H1 (cell line): ENCODE measurements at regions not wholly inside any gene's neighbourhood (a gene's known extent, or its start where the extent isn't known, plus 50 kb on each side); places are given as distances from the start of the nearest gene placed in this dataset.

Source experiments
- ATF2 ChIP-seq: IDR thresholded peaks from 2 replicates; pipeline ENCODE4 v1.6.1; 2012; ENCODE audit warnings: low read length, inconsistent platforms
- CTCF ChIP-seq, 3 experiments: IDR thresholded peaks; 1 replicate in 2 of 3; 2 replicates in 1 of 3; pipeline versions ENCODE4 v1.5.1 to v1.6.1; 2011; ENCODE audit warnings: low read length in 3 of 3, mild to moderate bottlenecking in 3 of 3, inconsistent platforms in 2 of 3, low read depth in 1 of 3, moderate library complexity in 1 of 3; ENCODE audit not compliant: insufficient read depth in 1 of 3; ENCODE audit errors: control extremely low read depth in 1 of 3
- EGR1 ChIP-seq: IDR thresholded peaks from 2 replicates; pipeline ENCODE4 v1.6.1; 2011; ENCODE audit warnings: low read depth, low read length, borderline replicate concordance
- MAFK ChIP-seq: IDR thresholded peaks from 2 replicates; pipeline ENCODE4 v1.6.1; 2012; ENCODE audit warnings: low read depth, mild to moderate bottlenecking, improper control_type of control experiment, low read length
- POLR2AphosphoS5 ChIP-seq: IDR thresholded peaks from 2 replicates; pipeline ENCODE4 v1.6.1; 2011; ENCODE audit warnings: low read depth, low read length
- RAD21 ChIP-seq, 2 experiments: IDR thresholded peaks in 1 of 2; conservative IDR thresholded peaks in 1 of 2; 2 replicates each; pipeline ENCODE4 v1.6.1; 2011; ENCODE audit warnings: low read depth in 2 of 2, low read length in 2 of 2, improper control_type of control experiment in 1 of 2, inconsistent platforms in 1 of 2, mild to moderate bottlenecking in 1 of 2, moderate library complexity in 1 of 2
- SIN3A ChIP-seq, 2 experiments: IDR thresholded peaks in 1 of 2; conservative IDR thresholded peaks in 1 of 2; 2 replicates each; pipeline ENCODE4 v1.6.1; 2011 to 2012; ENCODE audit warnings: low read length in 2 of 2, improper control_type of control experiment in 1 of 2, low read depth in 1 of 2, mild to moderate bottlenecking in 1 of 2

GRCh38 chr5:56763711-56764466, 51.5 kb upstream of the MAP3K1 start:
- TF ChIP-seq SIN3A (conservative IDR thresholded peaks at IDR 0.05 in 1 of 2, IDR thresholded peaks at IDR 0.05 in 1 of 2; ENCODE audit: low read depth in 1 of 2, low read length in 2 of 2) (no peak), EGR1 (no peak), POLR2AphosphoS5 (no peak), MAFK (no peak), ATF2 (no peak), CTCF (IDR thresholded peaks at IDR 0.05; ENCODE audit: control extremely low read depth in 1 of 3, insufficient read depth in 1 of 3, low read depth in 1 of 3, low read length in 3 of 3) (no peak), RAD21 (IDR thresholded peaks at IDR 0.05 in 1 of 2, conservative IDR thresholded peaks at IDR 0.05 in 1 of 2; ENCODE audit: low read depth in 2 of 2, low read length in 2 of 2) (no peak)
